Renal pelvis (tissue), 1 donor: ENCODE measurements at regions not wholly inside any gene's neighbourhood (a gene's known extent, or its start where the extent isn't known, plus 50 kb on each side); places are given as distances from the start of the nearest gene placed in this dataset.

ENCODE experiments used
- DNase-seq: peaks from one replicate; pipeline ENCODE4 v3.0.0-alpha.2; 2013

GRCh38 chrX:39829965-39830364 is 267.8 kb downstream of the BCOR start:
- no peak for DNase-seq

GRCh38 chrX:39830414-39830813 is 267.3 kb downstream of the BCOR start:
- no peak for DNase-seq

DNA sequence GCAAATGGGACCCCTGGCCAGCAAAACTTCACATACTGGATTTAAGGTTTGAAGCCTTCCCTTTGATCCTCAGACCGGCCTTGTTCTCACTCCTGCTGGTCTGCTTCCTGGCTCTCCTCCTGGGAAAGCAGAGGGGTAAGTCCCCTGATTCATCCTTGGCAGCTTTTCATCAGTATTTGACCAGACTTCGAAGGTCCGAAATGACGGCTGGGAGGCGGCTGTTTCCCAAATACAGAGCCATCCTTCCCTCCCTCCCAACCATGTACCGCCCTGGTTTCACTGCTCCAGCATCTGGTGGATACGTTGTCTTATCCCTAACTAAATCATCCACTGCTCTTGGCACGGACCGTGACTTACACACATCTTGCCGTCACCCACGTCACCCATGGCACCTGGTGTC is 265.5 kb downstream of the BCOR start:
- DNase-seq: no peak

GRCh38 chrX:39834600-39834999 is 263.2 kb downstream of the BCOR start:
- no peak for DNase-seq

DNA sequence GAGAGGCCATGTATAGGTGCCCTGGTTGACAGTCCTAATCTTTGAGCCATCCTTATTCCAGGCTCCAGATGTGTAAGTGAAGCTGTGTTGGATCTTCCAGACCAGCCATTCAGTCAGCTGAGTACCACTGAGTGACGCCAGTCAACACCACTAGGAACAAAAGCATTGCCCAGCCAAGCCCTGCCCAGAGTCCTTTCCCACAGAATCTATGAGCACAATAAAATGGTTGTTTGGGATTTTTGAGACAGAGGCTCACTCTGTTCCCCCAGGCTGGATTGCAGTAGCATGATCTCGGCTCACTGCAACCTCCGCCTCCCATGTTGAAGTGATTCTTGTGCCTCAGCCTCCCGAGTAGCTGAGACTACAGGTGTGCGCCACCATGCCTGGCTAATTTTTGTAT is 262.5 kb downstream of the BCOR start:
- DNase-seq: no peak

GRCh38 chrX:39835776-39836175 is 262.0 kb downstream of the BCOR start:
- no peak for DNase-seq

- DNase-seq: no peak
Measured at GRCh38 chrX:39836802-39837420, 260.8 kb downstream of the BCOR start.

- no peak for DNase-seq
Measured at GRCh38 chrX:39837688-39838087, 260.1 kb downstream of the BCOR start.

GRCh38 chrX:39839371-39839770 is 258.4 kb downstream of the BCOR start:
- no peak for DNase-seq

DNA sequence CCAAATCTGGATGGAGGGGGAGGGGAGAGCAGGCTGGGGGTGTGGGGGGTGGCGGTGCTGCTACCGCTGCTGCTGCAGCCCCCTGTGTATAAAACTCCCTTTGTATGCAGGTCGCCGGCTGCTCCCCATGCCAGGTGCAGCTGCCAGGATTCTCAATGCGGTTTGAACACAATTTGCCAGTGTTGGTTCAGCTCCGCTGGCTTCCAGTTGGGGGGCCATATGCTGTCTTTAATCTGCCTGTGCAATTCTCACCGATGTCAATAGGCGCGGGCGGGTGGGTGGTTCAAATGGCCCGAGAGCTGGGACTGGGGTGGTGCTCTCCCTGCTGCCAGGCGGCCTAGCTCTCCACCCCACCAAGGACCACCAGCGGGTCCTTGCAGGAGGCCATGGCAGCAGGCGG is 257.6 kb downstream of the BCOR start:
- no peak for DNase-seq

DNA sequence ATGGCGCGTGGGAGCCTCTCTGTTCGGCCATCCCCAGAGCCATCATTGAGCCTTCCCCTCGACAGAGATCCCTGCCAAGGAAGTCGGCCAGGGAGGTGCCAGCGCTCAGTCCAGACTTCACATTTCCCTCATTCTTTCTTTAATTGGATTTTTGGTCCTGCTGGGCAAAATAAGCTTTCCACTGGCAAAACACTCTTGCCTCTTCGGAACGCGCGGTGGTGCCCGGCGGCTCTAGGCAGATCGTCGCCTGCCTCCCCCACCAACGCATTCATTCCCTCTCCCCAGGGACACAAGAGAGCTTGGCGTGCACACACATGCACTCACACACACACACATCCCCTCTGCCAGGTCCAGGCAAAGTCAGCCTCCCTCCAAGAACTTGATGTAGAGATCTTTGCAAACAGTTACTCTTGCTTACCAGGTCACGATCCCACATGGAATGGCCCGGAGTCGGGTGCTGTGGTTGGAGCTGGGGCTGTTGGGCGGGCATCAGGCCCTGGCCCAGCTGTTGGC is 257.1 kb downstream of the BCOR start:
- no peak for DNase-seq

GRCh38 chrX:39841604-39842003 is 256.2 kb downstream of the BCOR start:
- no peak for DNase-seq

GRCh38 chrX:39842281-39842973 is 255.3 kb downstream of the BCOR start:
- DNase-seq: no peak

GRCh38 chrX:39843318-39843717 is 254.4 kb downstream of the BCOR start:
- no peak for DNase-seq

DNA sequence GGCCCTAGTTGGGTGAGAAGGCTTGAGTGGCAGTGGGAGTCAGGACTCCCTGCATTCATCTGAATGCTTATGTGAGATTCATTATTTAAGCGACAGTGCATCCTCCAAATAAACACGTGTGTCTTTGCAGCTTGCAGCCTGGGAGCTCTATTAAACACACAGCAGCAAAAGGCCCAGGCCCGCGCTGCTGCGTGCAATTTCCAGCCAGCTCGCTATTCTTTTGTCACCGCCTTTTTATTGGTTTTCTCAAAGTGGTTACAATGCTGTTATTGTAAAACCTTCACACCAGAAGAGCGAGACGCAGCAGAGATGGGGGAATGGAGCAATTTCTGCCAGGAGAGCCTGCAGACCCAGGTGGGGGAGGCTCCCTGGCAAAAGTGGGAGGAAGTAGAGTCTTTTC is 252.5 kb downstream of the BCOR start:
- no peak for DNase-seq

GRCh38 chrX:39846460-39846859 is 251.3 kb downstream of the BCOR start:
- DNase-seq: no peak

DNA sequence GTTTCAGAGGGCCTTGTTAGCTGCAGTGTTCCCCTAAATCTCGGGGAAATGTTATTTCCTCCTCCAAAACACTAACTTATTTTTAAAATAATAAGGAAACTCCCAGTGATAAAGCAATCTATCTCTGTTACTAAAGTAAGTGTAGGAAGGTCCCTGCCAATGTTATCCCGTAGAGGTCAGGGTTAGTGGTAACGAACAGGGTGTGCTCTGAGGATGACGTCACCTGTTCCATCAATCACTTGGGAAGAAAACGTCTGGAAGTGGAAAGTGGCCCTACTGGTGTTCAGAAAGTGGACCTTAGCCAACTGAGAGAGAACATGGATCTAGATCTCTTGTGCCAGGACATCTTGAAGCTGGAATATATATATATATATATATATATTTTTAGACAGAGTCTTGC is 249.5 kb downstream of the BCOR start:
- DNase-seq: no peak

DNA sequence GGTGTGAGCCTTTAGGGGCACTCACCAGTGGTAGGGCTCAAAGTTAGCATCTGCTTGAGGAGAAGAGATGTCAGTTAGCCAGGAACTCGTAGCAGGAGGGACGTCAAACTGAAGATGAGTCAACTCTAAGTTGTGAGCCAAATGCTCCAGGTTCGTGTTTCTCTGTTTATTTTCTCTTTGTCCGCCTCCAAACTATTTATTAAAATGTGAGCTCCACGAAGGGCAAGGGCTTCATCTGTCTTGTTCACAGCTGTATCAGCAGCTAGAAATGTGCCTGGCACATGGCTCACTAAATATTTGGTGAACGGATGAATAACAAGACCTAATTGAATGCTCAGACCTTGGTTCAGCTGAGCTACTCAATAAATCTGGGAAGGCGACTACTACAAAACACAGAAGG is 248.9 kb downstream of the BCOR start:
- no peak for DNase-seq

- DNase-seq: no peak
Measured at GRCh38 chrX:39850209-39850608, 247.5 kb downstream of the BCOR start.

DNA sequence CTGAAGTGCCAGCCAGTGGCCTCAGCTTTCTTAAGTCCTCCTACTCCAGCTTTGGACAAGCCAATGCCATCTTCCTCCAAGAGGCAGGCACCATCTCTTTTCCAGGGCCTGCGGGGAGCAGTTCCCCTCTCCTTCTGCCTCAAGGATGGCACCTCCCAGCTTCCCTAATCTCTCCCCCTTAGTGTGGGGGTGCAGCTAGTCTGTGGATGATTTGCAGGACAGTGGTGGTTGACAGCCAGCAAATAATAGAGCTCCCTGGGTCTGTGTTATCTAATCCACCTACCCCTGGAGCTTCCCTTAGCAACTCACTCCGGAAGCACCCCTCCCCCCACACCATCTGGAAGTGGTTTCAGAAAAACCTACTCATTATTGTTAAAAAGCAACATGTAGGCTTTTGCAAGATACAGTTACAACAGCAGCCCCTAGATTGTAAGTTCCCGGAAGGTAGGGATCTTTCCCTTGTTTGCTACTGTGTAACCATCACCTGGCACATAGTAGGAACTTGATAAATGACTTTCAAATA is 247.1 kb downstream of the BCOR start:
- no peak for DNase-seq

DNA sequence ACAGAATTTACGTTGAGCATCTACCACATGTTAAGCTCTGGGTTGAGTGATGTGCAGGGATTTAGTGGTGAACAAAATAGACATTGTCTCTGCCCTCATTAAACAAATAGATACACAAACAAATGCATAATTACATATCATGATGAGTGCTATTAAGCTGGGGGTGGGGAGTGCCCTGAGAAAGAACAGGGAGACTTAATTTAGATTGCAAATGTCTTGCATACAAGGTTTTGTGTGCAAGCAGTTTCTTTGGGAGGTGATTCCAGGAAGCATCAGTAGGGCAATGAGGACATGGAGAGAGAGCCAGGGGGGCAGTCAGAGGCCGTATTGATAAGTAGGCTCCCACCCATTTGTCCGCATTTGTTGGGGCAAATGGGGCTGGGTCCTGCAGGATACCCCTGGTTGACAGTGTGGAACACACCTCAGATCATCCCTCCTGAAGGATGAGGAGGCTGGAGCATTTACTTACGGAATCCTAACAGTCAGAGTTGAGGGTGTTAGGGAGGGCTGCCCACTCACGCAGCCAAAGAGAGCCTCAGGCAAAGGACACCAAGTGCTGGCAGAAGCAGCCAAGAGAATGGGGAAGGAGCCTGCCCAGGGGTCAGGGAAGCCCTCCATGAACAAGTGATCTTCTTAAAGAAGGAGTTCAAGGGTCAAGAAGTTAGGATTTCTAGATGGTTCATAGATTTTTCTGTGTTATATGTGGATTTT is 245.9 kb downstream of the BCOR start:
- no peak for DNase-seq

- DNase-seq: peak; percentile 40
Measured at GRCh38 chrX:39852491-39852890, 245.3 kb downstream of the BCOR start.
